MCF 10A (cell line): ENCODE measurements at regions not wholly inside any gene's neighbourhood (a gene's known extent, or its start where the extent isn't known, plus 50 kb on each side); places are given as distances from the start of the nearest gene placed in this dataset.

Experiments
- BruUV-seq: library from RNA; stranded (reverse); fragments of 400-500 nt; replicated peaks from 2 replicates; lab custom pipeline; 2021; lab: Mats Ljungman, UMichigan
- CTCF ChIA-PET: fragments of 300-600 bp; sonication (Branson Sonifier 250); formaldehyde crosslinking; extraction: SDS; loops from one replicate; lab custom pipeline; 2021; ENCODE audit warnings: antibody characterized with exemption, inconsistent platforms; lab: Yijun Ruan, JAX
- POLR2A ChIA-PET: fragments of 300-600, 350-650 bp; sonication (Branson Sonifier 250); formaldehyde crosslinking; extraction: SDS; loops from one replicate; lab custom pipeline; 2020; ENCODE audit warnings: antibody characterized with exemption, inconsistent platforms; lab: Yijun Ruan, JAX
- DNase-seq: peaks from one replicate; pipeline ENCODE4 v3.0.0-alpha.2; 2018; ENCODE audit not compliant: unreplicated experiment
- H3K27ac Mint-ChIP-seq: one replicate; pipeline ENCODE4 v1.8.0; 2022; ENCODE audit warnings: mild to moderate bottlenecking, low read depth, mixed read lengths; ENCODE audit not compliant: unreplicated experiment
- H3K27me3 Mint-ChIP-seq: one replicate; pipeline ENCODE4 v1.8.0; 2022; ENCODE audit warnings: mixed read lengths; ENCODE audit not compliant: insufficient read depth, unreplicated experiment
- H3K36me3 Mint-ChIP-seq: one replicate; pipeline ENCODE4 v1.8.0; 2022; ENCODE audit warnings: mild to moderate bottlenecking, moderate library complexity, mixed read lengths; ENCODE audit not compliant: insufficient read depth, unreplicated experiment
- H3K4me1 Mint-ChIP-seq: one replicate; pipeline ENCODE4 v1.8.0; 2022; ENCODE audit warnings: mixed read lengths; ENCODE audit not compliant: insufficient read depth, unreplicated experiment
- H3K4me3 Mint-ChIP-seq: one replicate; pipeline ENCODE4 v1.8.0; 2022; ENCODE audit warnings: mild to moderate bottlenecking, moderate library complexity, mixed read lengths; ENCODE audit not compliant: unreplicated experiment
- H3K9me3 Mint-ChIP-seq: one replicate; pipeline ENCODE4 v1.8.0; 2022; ENCODE audit warnings: mixed read lengths; ENCODE audit not compliant: unreplicated experiment
- intact Hi-C: fragments of 100-400 bp; cut with micrococcal nuclease; formaldehyde crosslinking; loops from 2 replicates; pipeline ENCODE4 v1.14.1; 2022
- TF ChIP-seq, protein P1 (sequence below): fragments of 200-600 bp; IDR thresholded peaks from one replicate; pipeline ENCODE4 v1.8.0; 2022; ENCODE audit warnings: antibody characterized with exemption, mild to moderate bottlenecking; ENCODE audit not compliant: unreplicated experiment

DNA sequence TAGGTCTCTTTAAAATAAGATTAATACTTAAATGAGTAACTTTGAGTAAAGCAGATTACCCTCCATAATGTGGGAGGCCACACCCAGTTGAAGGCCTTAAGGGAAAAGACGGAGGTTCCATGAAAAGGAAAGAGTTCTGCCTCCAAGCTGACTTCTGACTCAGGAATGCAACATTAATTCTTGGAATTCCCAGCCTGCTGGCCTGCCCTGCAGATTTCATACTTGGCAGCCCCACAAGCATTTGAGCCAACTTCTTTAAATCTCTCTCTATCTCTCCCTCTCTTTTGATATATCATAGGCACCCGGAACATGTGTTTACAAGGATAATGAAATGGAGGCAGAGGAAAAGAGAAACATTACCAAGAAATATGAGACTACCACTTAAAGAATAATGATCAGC lies 902.3 kb upstream of the MIR17HG start:
- Mint-ChIP-seq H3K27me3 (no peaks in the 10 kb centered on the region), H3K4me3 (no peak overlapping the region), H3K36me3 (peaks cover 5% of the 10 kb centered on the region), H3K9me3 (peaks cover 10% of the 10 kb centered on the region), H3K4me1 (peaks cover 32% of the 10 kb centered on the region), H3K27ac (peak overlapping the region; percentile 73)
- CTCF ChIA-PET, result interaction anchor here (0.6 kb wide), 1 partner anchor 246 kb away, joined by 6 read pairs; no protein-coding TSS in a partner anchor
- DNase-seq, result peak; percentile 76
- TF ChIP-seq, protein P1, sequence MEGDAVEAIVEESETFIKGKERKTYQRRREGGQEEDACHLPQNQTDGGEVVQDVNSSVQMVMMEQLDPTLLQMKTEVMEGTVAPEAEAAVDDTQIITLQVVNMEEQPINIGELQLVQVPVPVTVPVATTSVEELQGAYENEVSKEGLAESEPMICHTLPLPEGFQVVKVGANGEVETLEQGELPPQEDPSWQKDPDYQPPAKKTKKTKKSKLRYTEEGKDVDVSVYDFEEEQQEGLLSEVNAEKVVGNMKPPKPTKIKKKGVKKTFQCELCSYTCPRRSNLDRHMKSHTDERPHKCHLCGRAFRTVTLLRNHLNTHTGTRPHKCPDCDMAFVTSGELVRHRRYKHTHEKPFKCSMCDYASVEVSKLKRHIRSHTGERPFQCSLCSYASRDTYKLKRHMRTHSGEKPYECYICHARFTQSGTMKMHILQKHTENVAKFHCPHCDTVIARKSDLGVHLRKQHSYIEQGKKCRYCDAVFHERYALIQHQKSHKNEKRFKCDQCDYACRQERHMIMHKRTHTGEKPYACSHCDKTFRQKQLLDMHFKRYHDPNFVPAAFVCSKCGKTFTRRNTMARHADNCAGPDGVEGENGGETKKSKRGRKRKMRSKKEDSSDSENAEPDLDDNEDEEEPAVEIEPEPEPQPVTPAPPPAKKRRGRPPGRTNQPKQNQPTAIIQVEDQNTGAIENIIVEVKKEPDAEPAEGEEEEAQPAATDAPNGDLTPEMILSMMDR, result no peak
- intact Hi-C loops, result no loop called here
- POLR2A ChIA-PET, result no interaction called here
- no TSS peak for BruUV-seq

DNA sequence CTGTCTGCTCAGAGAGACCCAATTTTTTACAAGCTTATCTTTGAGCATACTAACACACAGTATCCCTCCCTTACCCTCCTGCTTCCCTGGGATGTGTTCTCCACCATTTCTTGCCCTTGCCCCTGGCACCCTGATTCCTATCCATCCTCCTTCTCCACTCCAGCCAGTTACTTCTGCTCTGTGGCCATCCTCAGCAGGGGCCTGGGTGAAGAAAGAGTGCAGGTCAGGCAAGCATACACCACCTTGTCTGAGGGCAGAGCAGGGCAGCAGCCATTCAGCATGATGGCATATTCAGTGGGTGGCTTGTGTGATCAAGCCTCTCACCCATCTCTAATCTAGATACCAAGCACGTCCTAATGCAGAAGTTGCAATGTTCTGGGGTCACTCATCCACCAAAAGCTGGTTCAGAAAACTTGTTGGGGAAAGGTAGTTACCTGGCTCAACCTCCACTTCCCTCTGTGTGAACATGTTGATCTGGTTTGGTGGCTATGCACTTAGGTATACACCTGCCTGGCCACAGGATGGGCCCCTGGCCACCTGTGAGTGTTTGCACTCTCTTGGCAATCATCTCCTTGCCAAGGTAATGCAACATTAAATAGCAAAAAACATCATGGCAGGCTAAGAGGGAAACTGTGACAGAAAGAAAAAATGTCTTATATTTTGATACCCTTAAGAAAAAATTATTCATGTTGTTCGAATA lies 900.3 kb upstream of the MIR17HG start:
- TF ChIP-seq, protein P1, result no peak
- H3K36me3 Mint-ChIP-seq, result peaks cover 5% of the 10 kb centered on the region
- peak overlapping the region; percentile 77 for H3K27ac Mint-ChIP-seq
- no peaks in the 10 kb centered on the region for H3K27me3 Mint-ChIP-seq
- no peak for DNase-seq
- ChIA-PET POLR2A (interaction anchor here (0.8 kb wide), 1 partner anchor 50 kb away, joined by 3 read pairs; no protein-coding TSS in a partner anchor), CTCF (no interaction called here)
- no TSS peak for BruUV-seq
- intact Hi-C loops, result no loop called here
- peaks cover 10% of the 10 kb centered on the region for H3K9me3 Mint-ChIP-seq
- H3K4me3 Mint-ChIP-seq, result no peak overlapping the region
- H3K4me1 Mint-ChIP-seq, result peaks cover 32% of the 10 kb centered on the region

DNA sequence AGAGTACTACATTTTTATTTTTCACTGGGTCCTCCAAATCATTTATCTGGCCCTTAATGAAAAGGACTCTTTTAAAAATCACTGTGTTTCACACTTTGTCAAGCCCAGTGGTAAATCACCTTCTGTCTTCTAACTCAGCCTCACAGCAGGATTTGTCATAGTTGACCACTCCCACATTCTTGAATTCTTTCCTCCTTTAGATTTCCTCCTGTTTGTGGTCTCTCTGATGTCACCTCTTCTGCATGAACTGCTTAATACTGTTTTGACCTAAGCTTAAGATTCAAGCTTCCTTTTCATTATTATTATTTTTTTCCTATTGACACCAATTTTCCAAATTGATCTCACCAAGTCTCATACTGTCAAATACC lies 899.8 kb upstream of the MIR17HG start:
- H3K36me3 Mint-ChIP-seq, result peaks cover 5% of the 10 kb centered on the region
- peak overlapping the region; percentile 77 for H3K27ac Mint-ChIP-seq
- DNase-seq, result peak; percentile 22
- no peaks in the 10 kb centered on the region for H3K27me3 Mint-ChIP-seq
- peaks cover 32% of the 10 kb centered on the region for H3K4me1 Mint-ChIP-seq
- BruUV-seq, result no TSS peak
- H3K4me3 Mint-ChIP-seq, result no peak overlapping the region
- TF ChIP-seq, protein P1, result no peak
- H3K9me3 Mint-ChIP-seq, result peaks cover 10% of the 10 kb centered on the region
- ChIA-PET POLR2A (interaction anchor here (0.8 kb wide), 1 partner anchor 49 kb away, joined by 3 read pairs; no protein-coding TSS in a partner anchor), CTCF (no interaction called here)
- intact Hi-C loops, result no loop called here

DNA sequence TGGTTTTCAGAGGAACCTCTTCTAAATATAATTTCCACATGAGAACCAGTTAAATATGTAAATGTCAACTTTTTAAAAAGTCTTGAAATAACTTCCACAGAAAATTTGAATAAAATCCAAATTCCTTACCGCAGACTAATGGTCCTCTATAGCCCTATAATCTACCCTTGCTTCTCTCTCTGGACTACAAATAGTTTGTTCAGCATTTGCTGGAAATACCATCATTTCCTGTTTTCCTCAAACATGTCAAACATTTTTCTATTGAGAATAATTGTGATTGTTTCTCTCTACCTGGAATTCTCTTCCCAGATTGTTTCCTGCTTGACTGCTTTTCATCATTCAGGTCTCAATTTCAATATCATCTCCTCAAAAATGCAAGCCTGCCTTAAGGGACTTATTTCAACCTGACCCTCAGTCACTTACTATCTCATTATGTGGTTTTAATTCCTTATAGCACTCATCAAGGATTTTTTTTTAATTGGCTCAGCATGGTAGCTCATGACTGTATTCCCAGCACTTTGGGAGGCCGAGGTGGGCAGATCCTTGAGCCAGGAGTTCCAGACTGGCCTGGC lies 898.9 kb upstream of the MIR17HG start:
- H3K4me3 Mint-ChIP-seq, result no peak overlapping the region
- intact Hi-C loops, result no loop called here
- no peak for DNase-seq
- no TSS peak for BruUV-seq
- H3K9me3 Mint-ChIP-seq, result peaks cover 10% of the 10 kb centered on the region
- H3K4me1 Mint-ChIP-seq, result peaks cover 32% of the 10 kb centered on the region
- H3K27ac Mint-ChIP-seq, result peak overlapping the region; percentile 77
- no peaks in the 10 kb centered on the region for H3K27me3 Mint-ChIP-seq
- peaks cover 9% of the 10 kb centered on the region for H3K36me3 Mint-ChIP-seq
- CTCF ChIA-PET, result no interaction called here
- TF ChIP-seq, protein P1, result no peak
- POLR2A ChIA-PET, result interaction anchor here (0.8 kb wide), 1 partner anchor 49 kb away, joined by 3 read pairs; no protein-coding TSS in a partner anchor
